Testis (tissue), 2 donors: ENCODE measurements at regions not wholly inside any gene's neighbourhood (a gene's known extent, or its start where the extent isn't known, plus 50 kb on each side); places are given as distances from the start of the nearest gene placed in this dataset.

Experiments used
- DNase-seq: peaks from one replicate; pipeline ENCODE4 v3.0.0-alpha.2; 2019
- H3K27ac ChIP-seq, 2 donors: fragments of 200-600 bp; sonication (generic); one replicate each; pipeline ENCODE4 v1.5.1; 2019
- H3K27me3 ChIP-seq: fragments of 200-600 bp; sonication (generic); one replicate; pipeline ENCODE4 v1.5.1; 2019
- H3K36me3 ChIP-seq: fragments of 200-600 bp; sonication (generic); one replicate; pipeline ENCODE4 v1.5.1; 2017; ENCODE audit warnings: low read depth; ENCODE audit errors: missing control alignments
- H3K4me1 ChIP-seq: fragments of 200-600 bp; sonication (generic); one replicate; pipeline ENCODE4 v1.5.1; 2019
- H3K4me3 ChIP-seq, 2 donors: fragments of 200-600 bp; sonication (generic); one replicate each; pipeline ENCODE4 v1.5.1; 2017 to 2019
- H3K9me3 ChIP-seq: fragments of 200-600 bp; sonication (generic); one replicate; pipeline ENCODE4 v1.5.1; 2017
- POLR2A ChIP-seq: fragments of 450-650 bp; IDR thresholded peaks from one replicate; pipeline ENCODE4 v1.6.1; 2017; ENCODE audit warnings: antibody characterized with exemption, mild to moderate bottlenecking, moderate library complexity
- WGBS, 2 donors: methylation state at CpG; one replicate each; pipeline ENCODE4 v1.1.5; 2018; 5-methylcytosine and 5-hydroxymethylcytosine counted together
- intact Hi-C: fragments of 100-400 bp; cut with DNase I; formaldehyde crosslinking; loops from one replicate; pipeline ENCODE4 v1.15.1; 2023; ENCODE audit warnings: low total_unique reads
- TF ChIP-seq, protein P1 (sequence below), 3 experiments: fragments of 450-650 bp in 2 of 3; fragments of 200-600 bp in 1 of 3; sonication (generic) in 1 of 3; IDR thresholded peaks; one replicate each; pipeline ENCODE4 v1.5.1; 2016 to 2019; ENCODE audit warnings: antibody characterized with exemption in 3 of 3, mild to moderate bottlenecking in 2 of 3, moderate library complexity in 1 of 3

DNA sequence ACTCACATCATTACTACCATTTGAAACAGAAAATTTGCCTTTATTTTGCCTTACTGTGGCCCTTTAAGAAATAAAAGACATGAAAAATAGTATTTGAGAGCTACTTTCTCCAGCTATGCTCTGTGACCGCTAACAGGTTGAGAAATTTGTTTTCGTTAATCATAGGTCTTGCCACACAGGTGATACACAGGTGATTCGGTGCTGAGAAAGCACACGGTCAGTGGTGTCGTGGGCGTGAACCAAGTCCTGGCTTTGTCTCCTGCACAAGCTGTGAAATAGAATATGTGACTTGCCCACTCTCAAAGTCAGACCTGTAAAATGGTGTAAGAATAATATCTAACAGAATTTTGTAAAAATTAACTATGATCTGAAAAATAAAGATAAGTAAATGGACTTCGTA, 155.3 kb upstream of the SLC39A10 start:
- H3K4me1 ChIP-seq: no peaks in the 10 kb centered on the region
- H3K9me3 ChIP-seq: no peaks in the 10 kb centered on the region
- intact Hi-C loops: no loop called here
- no peak overlapping the region for H3K4me3 ChIP-seq
- no peaks in the 10 kb centered on the region for H3K36me3 ChIP-seq
- H3K27ac ChIP-seq: no peak overlapping the region
- no peak for DNase-seq
- WGBS, 2 donors: 93% methylated on average over 7 of the region's 7 CpGs
- TF ChIP-seq POLR2A: no peak
- TF ChIP-seq, protein P1, sequence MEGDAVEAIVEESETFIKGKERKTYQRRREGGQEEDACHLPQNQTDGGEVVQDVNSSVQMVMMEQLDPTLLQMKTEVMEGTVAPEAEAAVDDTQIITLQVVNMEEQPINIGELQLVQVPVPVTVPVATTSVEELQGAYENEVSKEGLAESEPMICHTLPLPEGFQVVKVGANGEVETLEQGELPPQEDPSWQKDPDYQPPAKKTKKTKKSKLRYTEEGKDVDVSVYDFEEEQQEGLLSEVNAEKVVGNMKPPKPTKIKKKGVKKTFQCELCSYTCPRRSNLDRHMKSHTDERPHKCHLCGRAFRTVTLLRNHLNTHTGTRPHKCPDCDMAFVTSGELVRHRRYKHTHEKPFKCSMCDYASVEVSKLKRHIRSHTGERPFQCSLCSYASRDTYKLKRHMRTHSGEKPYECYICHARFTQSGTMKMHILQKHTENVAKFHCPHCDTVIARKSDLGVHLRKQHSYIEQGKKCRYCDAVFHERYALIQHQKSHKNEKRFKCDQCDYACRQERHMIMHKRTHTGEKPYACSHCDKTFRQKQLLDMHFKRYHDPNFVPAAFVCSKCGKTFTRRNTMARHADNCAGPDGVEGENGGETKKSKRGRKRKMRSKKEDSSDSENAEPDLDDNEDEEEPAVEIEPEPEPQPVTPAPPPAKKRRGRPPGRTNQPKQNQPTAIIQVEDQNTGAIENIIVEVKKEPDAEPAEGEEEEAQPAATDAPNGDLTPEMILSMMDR (IDR thresholded peaks at IDR 0.05): no peak
- no peaks in the 10 kb centered on the region for H3K27me3 ChIP-seq

DNA sequence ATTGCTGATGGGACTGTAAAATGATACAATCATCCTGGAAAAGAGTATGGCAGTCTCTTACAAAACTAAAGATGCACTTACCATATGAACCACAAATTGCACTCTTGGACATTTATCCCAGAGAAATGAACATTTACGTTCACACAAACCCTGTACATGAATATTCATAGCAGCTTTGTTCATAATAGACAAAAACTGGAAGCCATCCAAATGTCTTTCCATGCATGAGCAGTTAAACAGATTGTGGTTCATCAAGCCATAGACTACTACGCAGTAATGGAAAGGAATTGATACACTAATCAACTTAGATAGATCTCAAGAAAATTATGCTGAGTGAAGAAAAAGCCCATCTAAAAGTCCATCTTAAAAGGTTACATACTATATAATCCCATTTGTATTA, 156.1 kb upstream of the SLC39A10 start:
- no peak for DNase-seq

DNA sequence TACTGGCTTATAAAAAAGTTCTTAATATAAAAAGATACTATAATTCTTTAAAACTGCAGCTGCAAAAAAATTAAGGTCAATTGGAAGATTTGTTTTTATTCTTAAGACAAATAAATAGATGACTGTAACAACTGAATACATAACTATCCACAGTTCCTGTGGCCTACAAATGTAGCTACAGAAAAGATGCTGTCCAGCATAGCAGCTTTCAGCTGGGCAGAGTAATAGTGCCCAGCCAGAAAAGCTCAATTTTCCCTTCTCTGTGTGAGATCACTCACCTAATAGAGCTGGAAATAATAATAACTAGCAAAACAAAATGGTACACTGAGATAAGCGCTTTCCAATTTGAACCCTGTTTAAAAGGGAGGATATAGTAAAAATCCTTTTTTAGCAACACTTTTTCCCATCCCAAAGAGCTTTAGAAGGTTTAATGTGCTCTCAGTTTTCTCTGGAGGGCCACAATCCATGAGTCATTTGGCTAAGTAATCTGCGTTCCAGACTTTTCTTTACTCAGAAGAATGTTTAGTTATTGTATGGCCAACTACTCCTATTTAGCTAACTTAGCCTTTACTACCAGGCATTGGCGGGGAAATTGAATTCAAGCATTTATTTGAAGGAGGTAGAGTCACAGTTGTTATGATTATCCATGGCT, 158.1 kb upstream of the SLC39A10 start:
- Histone ChIP-seq H3K4me1 (no peaks in the 10 kb centered on the region), H3K4me3 (no peak overlapping the region), H3K27me3 (no peaks in the 10 kb centered on the region), H3K27ac (no peak overlapping the region), H3K36me3 (no peaks in the 10 kb centered on the region), H3K9me3 (no peaks in the 10 kb centered on the region)
- WGBS, 2 donors: 86 to 93% methylated on average over 3 of the region's 3 CpGs
- DNase-seq: no peak
- intact Hi-C loops: no loop called here
- TF ChIP-seq, protein P1 (IDR thresholded peaks at IDR 0.05): no peak
- no peak for TF ChIP-seq POLR2A

More for the DNA sequence above, 156.1 kb upstream of the SLC39A10 start:
- intact Hi-C loops: no loop called here
- Histone ChIP-seq H3K36me3 (no peaks in the 10 kb centered on the region), H3K4me1 (no peaks in the 10 kb centered on the region), H3K4me3 (no peak overlapping the region), H3K27ac (no peak overlapping the region), H3K27me3 (no peaks in the 10 kb centered on the region), H3K9me3 (no peaks in the 10 kb centered on the region)
- 82 to 92% methylated on average over 2 of the region's 2 CpGs for WGBS, 2 donors
- TF ChIP-seq POLR2A: no peak
- TF ChIP-seq, protein P1 (IDR thresholded peaks at IDR 0.05): no peak

DNA sequence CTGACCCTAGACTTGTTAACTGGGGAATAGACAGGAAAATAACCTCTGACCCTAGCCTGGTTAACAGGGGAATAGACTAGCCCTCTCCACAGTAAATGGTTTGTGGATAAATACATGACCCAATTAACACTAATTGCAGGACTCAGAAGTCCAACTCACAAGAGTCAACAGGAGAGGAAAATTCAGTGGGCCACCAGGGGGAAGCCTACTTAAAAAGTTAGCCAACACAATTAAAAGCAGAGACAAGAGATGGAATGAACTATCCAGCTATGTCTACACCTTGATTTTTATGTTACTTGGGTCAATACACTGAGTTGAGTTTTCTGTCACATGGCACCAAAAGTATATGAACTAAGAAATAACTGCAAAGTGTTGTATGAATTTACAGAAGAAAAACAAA, 158.8 kb upstream of the SLC39A10 start:
- H3K4me1 ChIP-seq: no peaks in the 10 kb centered on the region
- intact Hi-C loops: no loop called here
- no peaks in the 10 kb centered on the region for H3K27me3 ChIP-seq
- TF ChIP-seq POLR2A: no peak
- TF ChIP-seq, protein P1 (IDR thresholded peaks at IDR 0.05): peak; percentile 11 to 37 (median 23)
- no peaks in the 10 kb centered on the region for H3K36me3 ChIP-seq
- no peak overlapping the region for H3K4me3 ChIP-seq
- no peak overlapping the region for H3K27ac ChIP-seq
- H3K9me3 ChIP-seq: no peaks in the 10 kb centered on the region
- peak; percentile 81 for DNase-seq

DNA sequence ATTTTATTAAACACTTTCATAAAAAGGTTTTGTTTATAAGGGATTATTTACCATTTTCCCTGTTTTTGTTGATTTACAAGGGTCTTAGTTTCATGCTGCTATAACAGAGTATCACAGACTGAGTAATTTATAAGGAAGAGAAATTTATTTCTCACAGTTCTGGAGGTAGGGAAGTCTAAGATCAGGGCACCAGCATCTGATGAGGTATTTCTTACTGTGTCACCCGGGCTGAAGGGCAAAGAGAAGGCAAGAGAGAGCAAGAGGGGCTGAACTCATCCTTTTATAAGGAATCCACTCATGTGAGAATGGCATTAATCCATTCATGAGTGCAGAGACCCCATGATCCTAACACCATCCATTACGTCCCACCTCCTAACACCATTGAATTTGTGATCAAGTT, 160.0 kb upstream of the SLC39A10 start:
- DNase-seq: no peak
- intact Hi-C loops: no loop called here
- Histone ChIP-seq H3K27ac (no peak overlapping the region), H3K36me3 (no peaks in the 10 kb centered on the region), H3K27me3 (no peaks in the 10 kb centered on the region), H3K4me1 (no peaks in the 10 kb centered on the region), H3K4me3 (no peak overlapping the region), H3K9me3 (no peaks in the 10 kb centered on the region)
- 85 to 91% methylated on average over 2 of the region's 2 CpGs for WGBS, 2 donors
- TF ChIP-seq, protein P1 (IDR thresholded peaks at IDR 0.05): no peak
- no peak for TF ChIP-seq POLR2A
